Astrocyte of the cerebellum (primary cell): ENCODE measurements at regions not wholly inside any gene's neighbourhood (a gene's known extent, or its start where the extent isn't known, plus 50 kb on each side); places are given as distances from the start of the nearest gene placed in this dataset.

Source experiments
- DNase-seq: peaks from one replicate; pipeline ENCODE4 v3.0.0-alpha.2; 2011; ENCODE audit warnings: low read depth
- H3K4me3 ChIP-seq: 2 replicates; pipeline ENCODE4 v1.5.1; 2011; ENCODE audit warnings: mild to moderate bottlenecking, low read depth, low read length, moderate library complexity
- CTCF ChIP-seq: IDR thresholded peaks from 2 replicates; pipeline ENCODE4 v1.5.1; 2012; ENCODE audit warnings: low read length, low read depth, moderate library complexity, mild to moderate bottlenecking; ENCODE audit errors: missing control alignments
- in situ Hi-C: cut with HindIII; loops from 2 replicates; pipeline ENCODE4 v1.10.0; 2017; ENCODE audit warnings: low sequenced_read_pairs

GRCh38 chr5:68821056-68821455 lies 272.8 kb upstream of the SLC30A5 start:
- no peak for TF ChIP-seq CTCF
- DNase-seq: no peak
- in situ Hi-C loops: no loop called here

GRCh38 chr5:68822796-68823195 lies 271.0 kb upstream of the SLC30A5 start:
- no peak overlapping the region for H3K4me3 ChIP-seq
- in situ Hi-C loops: no loop called here
- no peak for DNase-seq
- no peak for TF ChIP-seq CTCF

More at GRCh38 chr5:68821056-68821455, 272.8 kb upstream of the SLC30A5 start:
- H3K4me3 ChIP-seq: no peak overlapping the region

GRCh38 chr5:68823301-68823700 lies 270.5 kb upstream of the SLC30A5 start:
- DNase-seq: no peak
- H3K4me3 ChIP-seq: no peak overlapping the region
- in situ Hi-C loops: no loop called here
- no peak for TF ChIP-seq CTCF

GRCh38 chr5:68830377-68830898 lies 263.4 kb upstream of the SLC30A5 start:
- no peak overlapping the region for H3K4me3 ChIP-seq
- in situ Hi-C loops: no loop called here
- DNase-seq: no peak
- no peak for TF ChIP-seq CTCF

- TF ChIP-seq CTCF: no peak
- in situ Hi-C loops: no loop called here
- DNase-seq: no peak
- no peak overlapping the region for H3K4me3 ChIP-seq
Measured at GRCh38 chr5:68834491-68834981, 259.3 kb upstream of the SLC30A5 start.

GRCh38 chr5:68838157-68838718 lies 255.6 kb upstream of the SLC30A5 start:
- no peak overlapping the region for H3K4me3 ChIP-seq
- no peak for TF ChIP-seq CTCF
- in situ Hi-C loops: no loop called here
- DNase-seq: no peak
